Islet of Langerhans (tissue), 1 donor: ENCODE measurements at regions not wholly inside any gene's neighbourhood (a gene's known extent, or its start where the extent isn't known, plus 50 kb on each side); places are given as distances from the start of the nearest gene placed in this dataset.
A peak's percentile ranks its signal among the peaks of the same experiment; 100 is the strongest.
"Not testable (repeated sequence)": the region's sequence is repeated elsewhere in the genome, so short reads cannot be mapped to it uniquely, and the experiment has no call there.

Experiments used
- FAIRE-seq: peaks from one replicate; lab custom pipeline; 2011; peaks lifted over from hg19 to GRCh38; lab: Jason Lieb, UNC

GRCh38 chr6:1201547-1202200 is 110.2 kb upstream of the FOXQ1 start:
- FAIRE-seq = no peak

DNA sequence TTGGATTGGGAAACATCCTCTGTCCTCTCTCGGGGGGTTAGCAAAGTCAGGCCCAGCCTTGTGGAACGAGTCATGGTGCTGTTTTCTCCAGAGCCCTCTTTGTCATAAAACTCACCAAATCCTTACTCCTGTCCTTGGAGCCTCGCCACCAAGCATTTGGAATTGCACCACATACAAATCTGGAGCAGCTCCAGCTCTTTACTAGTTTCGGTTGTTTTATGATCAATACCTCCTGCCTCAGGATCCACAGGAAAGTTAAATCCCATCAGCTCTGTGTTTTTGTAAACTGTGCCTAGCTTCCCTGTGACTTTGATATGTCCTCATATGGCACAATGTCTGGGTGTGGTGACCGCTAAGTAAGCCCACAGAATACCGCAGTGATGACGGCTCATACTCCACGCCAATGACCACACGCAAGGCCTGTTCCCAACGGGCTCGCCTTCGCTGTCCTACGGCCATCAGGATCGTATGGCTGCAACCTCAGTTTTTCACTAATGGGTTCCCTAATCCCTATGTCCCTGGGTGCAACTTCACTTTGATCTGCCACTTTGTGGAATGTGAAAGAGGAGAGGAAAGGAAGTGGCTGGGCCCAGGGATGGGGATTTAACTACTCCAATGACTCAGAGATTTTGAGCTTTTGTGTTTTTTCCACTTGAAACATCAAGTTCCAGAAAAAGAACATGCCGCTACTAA is 111.3 kb upstream of the FOXQ1 start:
- FAIRE-seq = no peak

GRCh38 chr6:1200081-1200408 is 111.9 kb upstream of the FOXQ1 start:
- FAIRE-seq = no peak

DNA sequence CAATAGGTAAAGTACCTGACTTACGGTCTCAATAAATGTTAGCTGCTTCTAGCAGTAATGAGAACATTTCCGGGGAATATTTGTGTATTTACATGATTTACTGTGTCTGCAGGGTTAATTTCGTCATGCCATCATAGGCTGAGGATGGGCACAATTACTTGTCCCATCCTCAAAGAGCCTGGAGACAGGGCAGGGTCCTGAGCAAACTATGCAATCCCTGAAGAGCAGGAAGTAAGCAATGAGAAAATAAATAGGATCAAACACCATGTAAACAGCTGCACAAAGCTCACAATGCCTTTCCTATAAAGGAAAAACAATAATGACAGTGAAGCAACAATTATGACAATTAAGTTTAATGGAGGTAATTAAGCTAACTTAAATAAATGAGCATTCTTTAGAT is 114.6 kb upstream of the FOXQ1 start:
- no peak for FAIRE-seq

- no peak for FAIRE-seq
These were observed 120.7 kb upstream of the FOXQ1 start for GRCh38 chr6:1191141-1191630.

DNA sequence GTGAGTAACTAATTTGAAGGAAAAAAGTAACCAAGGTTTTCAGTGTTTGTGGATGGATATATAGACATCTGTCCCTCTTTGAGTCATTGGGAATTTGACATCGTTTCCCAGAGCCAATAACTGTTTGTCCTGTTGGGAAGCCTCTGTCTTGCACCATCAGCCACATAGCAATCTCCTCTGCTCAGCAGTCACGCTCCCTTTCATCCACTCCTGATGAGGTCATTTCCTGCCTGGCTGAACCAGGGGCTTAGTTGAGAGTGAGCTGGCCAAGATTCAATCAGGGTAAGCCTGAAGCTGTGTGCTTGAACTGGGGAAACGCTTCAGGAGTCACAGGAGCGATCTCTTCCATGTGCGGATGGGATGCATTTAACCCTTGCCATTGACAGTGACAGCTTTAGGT is 121.5 kb upstream of the FOXQ1 start:
- FAIRE-seq = no peak

DNA sequence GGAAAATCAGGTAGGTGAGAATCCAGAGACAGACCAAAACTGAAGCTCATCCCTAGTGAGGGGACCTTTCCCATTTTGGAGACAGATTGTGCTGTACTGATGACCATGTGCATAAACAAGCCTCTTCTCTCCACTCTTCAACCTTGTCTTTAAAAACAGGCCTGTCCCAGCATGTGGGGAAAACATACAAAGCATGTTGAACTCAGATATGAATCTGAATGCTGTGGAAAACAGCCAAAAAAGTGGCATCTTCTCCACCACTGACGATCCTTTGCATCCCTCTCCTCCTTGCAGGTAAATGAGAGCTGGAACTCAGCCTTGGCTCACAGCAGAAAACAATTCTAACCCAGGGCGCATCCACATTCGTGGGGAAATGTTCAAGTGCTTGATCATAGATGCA is 123.7 kb upstream of the FOXQ1 start:
- no peak for FAIRE-seq

GRCh38 chr6:1187293-1188131 is 124.4 kb upstream of the FOXQ1 start:
- FAIRE-seq = no peak

DNA sequence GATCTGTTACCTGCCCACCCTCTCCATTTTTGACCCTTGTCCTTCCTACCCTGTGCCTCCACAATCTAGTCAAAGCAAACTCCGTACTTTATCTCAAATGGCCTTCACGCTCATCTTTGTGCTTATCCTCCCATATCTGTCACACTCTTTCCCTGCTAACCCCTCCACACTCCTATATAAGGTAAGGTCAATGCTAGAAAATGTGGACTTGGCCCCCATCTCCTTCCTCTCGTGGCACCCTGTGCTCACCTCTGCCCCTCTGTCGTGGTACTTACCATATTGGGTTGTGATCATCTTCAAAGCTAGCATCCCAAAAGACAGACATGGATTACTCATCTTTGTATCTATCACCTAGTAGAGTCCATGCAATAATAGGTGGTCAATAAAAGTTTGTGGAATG is 127.6 kb upstream of the FOXQ1 start:
- FAIRE-seq = no peak

DNA sequence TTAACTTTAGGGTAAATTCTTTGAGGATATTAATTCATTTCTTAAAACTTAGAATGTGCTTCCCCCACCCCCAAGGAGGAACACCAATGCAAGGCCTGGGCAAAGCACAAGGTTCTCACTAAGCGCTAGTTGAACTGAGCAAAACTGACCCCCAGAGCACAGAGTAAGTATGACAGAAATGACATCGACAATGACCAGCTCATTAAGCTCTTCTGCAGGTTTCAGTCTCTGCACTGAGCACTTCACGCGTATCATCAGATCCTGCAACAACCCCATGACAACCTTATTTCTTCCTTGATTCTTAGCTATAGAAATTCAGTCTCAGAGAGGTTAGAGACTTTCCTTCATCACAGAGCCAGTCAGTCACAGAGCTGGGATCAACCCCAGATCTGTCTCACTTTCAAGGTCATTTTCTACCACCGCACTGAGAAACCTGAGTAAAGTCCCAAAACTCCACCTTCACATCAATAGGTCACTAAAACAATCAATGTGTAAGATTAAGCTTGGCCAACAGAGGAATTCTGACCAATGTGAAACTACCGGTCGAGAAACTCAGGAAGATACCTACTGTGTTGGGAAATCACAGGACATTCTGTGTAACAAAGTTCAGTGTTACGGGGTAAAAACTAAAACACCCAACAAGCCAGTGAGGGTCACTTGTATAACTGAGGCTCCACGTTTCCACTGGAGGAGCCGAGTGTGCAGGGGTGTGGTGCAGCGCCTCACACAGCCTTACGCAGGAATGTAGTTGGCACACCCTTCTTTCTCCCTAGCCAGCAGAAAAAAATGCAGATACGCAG is 129.0 kb upstream of the FOXQ1 start:
- FAIRE-seq = no peak

DNA sequence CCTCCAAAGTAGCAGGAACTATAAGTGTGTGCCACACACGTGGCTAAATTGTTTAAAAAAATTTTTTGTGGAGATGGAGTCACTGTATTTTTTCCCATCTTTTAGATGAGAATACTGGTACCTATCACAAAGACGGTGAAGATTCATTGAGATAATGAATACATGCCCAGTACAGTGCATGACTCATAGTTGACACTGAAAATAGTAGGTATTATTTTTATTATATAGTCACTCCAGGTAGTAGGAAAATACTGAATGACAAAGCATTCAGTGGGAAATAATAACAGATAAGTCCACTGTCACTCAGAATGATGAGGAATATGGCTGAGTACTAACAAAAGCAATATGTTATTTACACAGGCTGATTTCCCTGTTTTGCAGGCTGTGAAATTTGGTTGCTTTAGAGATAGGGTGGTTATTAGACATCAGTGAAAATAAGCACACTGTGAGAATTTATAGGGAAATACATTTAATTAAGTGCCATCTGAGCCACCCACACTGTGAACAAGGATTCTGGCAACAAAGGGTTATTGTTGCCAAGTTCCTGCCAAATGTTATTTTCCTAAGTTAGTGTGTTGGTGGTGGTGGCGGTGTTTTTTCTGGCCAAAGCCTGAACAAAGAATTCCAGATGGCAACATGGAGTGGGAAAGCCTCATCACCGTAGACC is 129.8 kb upstream of the FOXQ1 start:
- FAIRE-seq = no peak

DNA sequence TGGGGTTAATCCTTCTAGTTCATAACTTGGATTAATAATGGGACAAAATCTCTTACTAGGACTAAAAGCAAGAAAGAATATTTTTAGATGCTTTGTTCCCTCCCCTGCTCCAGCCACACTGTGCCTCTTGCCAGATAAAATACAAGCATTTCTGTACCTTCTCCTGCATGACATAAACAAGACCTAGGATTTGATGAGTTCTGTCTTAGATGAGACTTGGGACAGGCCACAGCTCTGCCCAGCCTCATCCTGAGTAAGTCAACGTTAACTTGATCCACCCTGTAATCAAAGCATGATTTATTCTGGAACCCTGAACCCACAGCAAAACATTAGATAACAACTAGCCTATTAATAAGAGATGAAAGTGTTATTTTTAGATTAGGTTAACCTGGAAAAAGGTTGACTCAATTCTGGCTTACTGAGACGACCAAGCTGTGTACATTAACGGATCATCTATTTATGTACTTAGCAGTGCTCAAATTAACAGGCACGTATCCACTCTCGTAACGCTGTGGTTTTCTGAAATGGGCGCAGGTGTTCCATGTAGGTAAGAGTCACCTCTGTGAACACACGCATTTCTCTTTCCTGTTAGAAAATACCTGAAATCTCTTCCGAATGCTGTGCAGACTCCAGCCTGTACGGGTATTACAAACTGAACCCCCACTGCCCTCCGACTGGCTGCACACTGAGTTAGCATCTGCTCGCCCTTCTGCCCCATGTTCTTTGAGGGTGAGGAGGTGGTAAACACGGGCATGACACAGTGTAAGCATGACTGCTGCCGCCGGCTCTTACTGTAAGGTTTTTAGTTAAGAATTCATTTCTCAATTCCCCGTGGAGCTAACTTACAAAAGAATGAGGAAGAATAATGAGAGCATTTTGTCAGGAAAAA is 132.1 kb upstream of the FOXQ1 start:
- peak; percentile 94 for FAIRE-seq

DNA sequence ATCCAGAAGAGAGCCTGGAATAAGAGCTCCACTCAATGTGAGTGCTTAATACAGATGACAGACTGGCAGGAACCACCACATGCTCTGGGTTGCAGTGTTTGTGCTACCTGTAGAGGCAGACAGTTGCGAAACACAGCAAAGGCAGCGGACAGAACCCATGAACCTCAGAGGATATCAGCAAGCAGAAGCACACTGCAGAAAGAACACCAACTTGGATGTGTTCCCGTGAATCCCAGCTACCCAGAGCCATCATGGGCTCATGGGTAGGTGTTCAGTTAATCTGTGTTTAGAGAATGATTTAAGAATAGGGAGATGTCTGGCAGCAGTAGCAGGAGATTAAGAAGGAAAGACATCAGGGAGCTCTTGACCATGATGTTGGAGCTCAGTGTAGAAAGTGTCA is 133.3 kb upstream of the FOXQ1 start:
- no peak for FAIRE-seq

- no peak for FAIRE-seq
These were observed 135.3 kb upstream of the FOXQ1 start for GRCh38 chr6:1176567-1176966.

- FAIRE-seq = no peak
These were observed 136.0 kb upstream of the FOXQ1 start for GRCh38 chr6:1175877-1176276.

DNA sequence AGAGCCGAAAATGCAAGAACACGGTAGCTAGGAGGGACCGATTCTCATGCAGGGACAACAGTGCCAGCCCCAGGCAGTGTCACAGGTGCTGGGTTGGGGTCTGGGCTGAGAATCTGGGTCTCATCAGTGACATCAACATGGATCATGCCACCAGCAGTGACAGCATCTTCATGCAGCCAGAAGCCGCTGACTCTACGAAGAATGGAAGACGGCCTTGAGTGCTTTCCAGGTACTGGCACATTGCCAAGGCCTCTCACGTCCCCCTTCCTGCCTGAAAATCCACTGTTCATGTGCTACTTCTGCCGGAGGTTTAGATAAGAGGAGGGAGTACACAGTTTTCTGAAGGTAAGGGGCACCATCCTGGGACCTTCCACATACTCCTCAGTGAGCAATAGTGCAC is 141.1 kb upstream of the FOXQ1 start:
- FAIRE-seq = no peak

DNA sequence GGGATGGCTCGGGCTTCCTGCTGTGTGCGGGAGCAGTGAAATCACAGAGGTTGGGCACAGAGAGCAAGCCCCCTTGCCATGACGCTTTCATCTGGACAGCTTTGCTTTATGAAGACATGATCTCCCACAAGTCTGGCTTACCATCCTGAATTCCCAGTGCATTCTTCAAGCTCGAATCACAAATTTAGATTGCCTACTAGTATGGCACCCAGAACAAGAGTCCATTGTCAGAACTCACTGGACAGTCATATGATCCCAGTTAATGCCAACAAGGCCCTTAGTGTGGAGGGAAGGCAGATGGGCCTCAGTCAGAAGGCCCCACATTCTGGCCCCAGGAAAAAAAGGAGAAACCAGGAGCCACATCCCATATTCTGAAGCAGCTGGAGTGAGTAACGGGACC is 147.3 kb upstream of the FOXQ1 start:
- FAIRE-seq = no peak

GRCh38 chr6:1163501-1163900 is 148.4 kb upstream of the FOXQ1 start:
- FAIRE-seq = no peak

- no peak for FAIRE-seq
These were observed 149.3 kb upstream of the FOXQ1 start for GRCh38 chr6:1162367-1163275.

DNA sequence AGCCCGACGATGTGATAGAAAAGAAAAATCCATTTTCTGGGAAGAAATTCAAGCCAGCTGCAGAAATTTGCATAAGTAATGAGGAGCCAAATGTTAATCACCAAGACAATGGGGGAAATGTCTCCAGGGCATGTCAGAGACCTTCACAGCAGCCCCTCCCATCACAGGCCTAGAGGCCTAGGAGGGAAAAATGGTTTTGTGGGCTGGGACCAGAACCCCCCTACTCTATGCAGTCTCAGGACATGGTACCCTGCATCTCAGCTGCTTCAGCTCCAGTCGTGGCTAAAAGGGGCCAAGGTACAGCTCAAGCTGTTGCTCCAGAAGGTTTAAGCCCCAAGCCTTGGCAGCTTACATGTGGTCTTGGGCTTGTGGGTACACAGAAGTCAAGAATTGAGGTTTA is 155.5 kb upstream of the FOXQ1 start:
- not testable (repeated sequence) for FAIRE-seq
